Smooth muscle cell (in vitro differentiated cells): ENCODE measurements at regions not wholly inside any gene's neighbourhood (a gene's known extent, or its start where the extent isn't known, plus 50 kb on each side); places are given as distances from the start of the nearest gene placed in this dataset.

Source experiments
- DNase-seq: peaks from one replicate; lab custom pipeline; 2025; ENCODE audit not compliant: unreplicated experiment; lab: John Stamatoyannopoulos, UW
- H2AFZ ChIP-seq: fragments of 200-600 bp; sonication (generic); 2 replicates; pipeline ENCODE4 v1.6.0; 2016; ENCODE audit warnings: antibody characterized with exemption, low read depth, mild to moderate bottlenecking
- H3F3A ChIP-seq: fragments of 200-600 bp; sonication (generic); 2 replicates; pipeline ENCODE4 v1.6.0; 2017; ENCODE audit warnings: antibody characterized with exemption, low read depth
- H3K27ac ChIP-seq: fragments of 200-600 bp; sonication (generic); 2 replicates; pipeline ENCODE4 v1.5.1; 2016; ENCODE audit warnings: low read depth, mild to moderate bottlenecking
- H3K27me3 ChIP-seq: fragments of 200-600 bp; sonication (generic); 2 replicates; pipeline ENCODE4 v1.6.1; 2016; ENCODE audit warnings: low read depth, mild to moderate bottlenecking
- H3K36me3 ChIP-seq: fragments of 200-600 bp; sonication (generic); 2 replicates; pipeline ENCODE4 v1.5.1; 2016; ENCODE audit warnings: low read depth
- H3K4me1 ChIP-seq: fragments of 200-600 bp; sonication (generic); 2 replicates; pipeline ENCODE4 v1.5.1; 2016; ENCODE audit warnings: low read depth
- H3K4me2 ChIP-seq: fragments of 200-600 bp; sonication (generic); 2 replicates; pipeline ENCODE4 v1.6.0; 2016; ENCODE audit warnings: mild to moderate bottlenecking
- H3K4me3 ChIP-seq: fragments of 200-600 bp; sonication (generic); 2 replicates; pipeline ENCODE4 v1.5.1; 2016; ENCODE audit warnings: mild to moderate bottlenecking
- H3K79me2 ChIP-seq: fragments of 200-600 bp; sonication (generic); 2 replicates; pipeline ENCODE4 v1.6.0; 2016; ENCODE audit warnings: low read depth, mild to moderate bottlenecking
- H3K9ac ChIP-seq: fragments of 200-600 bp; sonication (generic); 2 replicates; pipeline ENCODE4 v1.6.0; 2016; ENCODE audit warnings: low read depth
- H3K9me3 ChIP-seq: fragments of 200-600 bp; sonication (generic); replicated peaks from 2 replicates; pipeline ENCODE4 v1.5.1; 2016; ENCODE audit warnings: low read depth
- H4K20me1 ChIP-seq: fragments of 200-600 bp; sonication (generic); 2 replicates; pipeline ENCODE4 v1.6.0; 2016; ENCODE audit warnings: low read depth
- CTCF ChIP-seq: fragments of 200-600 bp; sonication (generic); IDR thresholded peaks from 2 replicates; pipeline ENCODE4 v1.5.1; 2017; ENCODE audit warnings: borderline replicate concordance, mild to moderate bottlenecking, antibody characterized with exemption; ENCODE audit not compliant: insufficient read depth, poor library complexity, severe bottlenecking
- WGBS: methylation state at CpG from one replicate; pipeline ENCODE4 v1.1.7; 2016; ENCODE audit warnings: low lambda C conversion rate; 5-methylcytosine and 5-hydroxymethylcytosine counted together

- Histone ChIP-seq H3K36me3 (no peaks in the 10 kb centered on the region), H3K27ac (no peak overlapping the region), H4K20me1 (no peaks in the 10 kb centered on the region), H3K9me3 (no peaks in the 10 kb centered on the region), H3K9ac (no peak overlapping the region), H3K4me3 (no peak overlapping the region), H3K79me2 (no peaks in the 10 kb centered on the region), H3K4me2 (no peak overlapping the region), H2AFZ (no peak overlapping the region), H3F3A (no peaks in the 10 kb centered on the region), H3K4me1 (no peaks in the 10 kb centered on the region), H3K27me3 (no peaks in the 10 kb centered on the region)
- DNase-seq = no peak
- TF ChIP-seq CTCF = no peak
- 79% methylated on average over 8 of the region's 8 CpGs for WGBS
Observed at GRCh38 chr18:56224669-56225561, 413.5 kb downstream of the TXNL1 start.

GRCh38 chr18:56221195-56222065 is 417.0 kb downstream of the TXNL1 start:
- H3K27me3 ChIP-seq = no peaks in the 10 kb centered on the region
- H2AFZ ChIP-seq = no peak overlapping the region
- H3K4me2 ChIP-seq = no peak overlapping the region
- H3K27ac ChIP-seq = no peak overlapping the region
- no peaks in the 10 kb centered on the region for H3K9me3 ChIP-seq
- H3K9ac ChIP-seq = no peak overlapping the region
- no peaks in the 10 kb centered on the region for H3F3A ChIP-seq
- DNase-seq = no peak
- no peaks in the 10 kb centered on the region for H4K20me1 ChIP-seq
- no peaks in the 10 kb centered on the region for H3K36me3 ChIP-seq
- no peaks in the 10 kb centered on the region for H3K79me2 ChIP-seq
- WGBS = 67% methylated on average over 5 of the region's 5 CpGs
- no peak overlapping the region for H3K4me3 ChIP-seq
- no peak for TF ChIP-seq CTCF
- no peaks in the 10 kb centered on the region for H3K4me1 ChIP-seq

GRCh38 chr18:56217406-56217805 is 421.0 kb downstream of the TXNL1 start:
- no peak overlapping the region for H3K4me3 ChIP-seq
- H3K27me3 ChIP-seq = no peaks in the 10 kb centered on the region
- H3F3A ChIP-seq = no peaks in the 10 kb centered on the region
- no peak for DNase-seq
- no peak overlapping the region for H3K4me2 ChIP-seq
- H3K9me3 ChIP-seq = no peaks in the 10 kb centered on the region
- no peak overlapping the region for H3K9ac ChIP-seq
- H3K4me1 ChIP-seq = no peaks in the 10 kb centered on the region
- WGBS = 89% methylated on average over 1 of the region's 1 CpG
- H3K27ac ChIP-seq = no peak overlapping the region
- no peaks in the 10 kb centered on the region for H4K20me1 ChIP-seq
- H3K36me3 ChIP-seq = no peaks in the 10 kb centered on the region
- H3K79me2 ChIP-seq = no peaks in the 10 kb centered on the region
- no peak for TF ChIP-seq CTCF
- no peak overlapping the region for H2AFZ ChIP-seq
